Glomerular visceral epithelial cell (primary cell): ENCODE measurements at regions not wholly inside any gene's neighbourhood (a gene's known extent, or its start where the extent isn't known, plus 50 kb on each side); places are given as distances from the start of the nearest gene placed in this dataset.

Experiments
- DNase-seq: peaks from one replicate; pipeline ENCODE4 v3.0.0-alpha.2; 2016; ENCODE audit errors: extremely low spot score

DNA sequence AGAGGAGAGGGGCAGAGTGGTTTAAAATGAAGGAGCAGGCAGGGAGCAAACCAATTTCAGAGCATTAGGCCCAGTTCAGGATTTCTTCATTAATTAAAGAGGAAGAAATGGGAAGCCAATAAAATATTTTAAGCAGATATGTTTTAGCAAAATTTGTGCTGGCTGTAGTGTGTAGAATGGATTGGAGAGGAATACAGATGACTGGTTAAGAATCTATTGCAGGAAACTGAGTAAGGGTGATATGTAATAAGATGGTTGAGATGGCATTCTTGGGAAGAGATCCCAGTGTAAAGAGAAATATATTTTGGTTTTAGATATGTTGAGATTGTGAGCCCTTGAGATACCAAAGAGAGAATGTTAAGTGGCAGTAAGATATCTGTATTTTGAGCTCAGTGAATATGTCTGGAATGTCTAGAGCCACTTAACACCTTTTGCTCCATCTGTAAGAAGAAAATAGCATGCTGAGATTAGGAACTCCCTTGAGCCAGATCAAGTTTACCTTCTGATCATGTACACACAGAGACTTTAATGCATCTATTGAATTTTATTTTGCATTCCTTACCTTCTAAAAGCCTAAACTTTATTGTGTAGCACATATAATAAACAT lies 79.5 kb upstream of the SLC27A6 start:
- DNase-seq, result no peak

DNA sequence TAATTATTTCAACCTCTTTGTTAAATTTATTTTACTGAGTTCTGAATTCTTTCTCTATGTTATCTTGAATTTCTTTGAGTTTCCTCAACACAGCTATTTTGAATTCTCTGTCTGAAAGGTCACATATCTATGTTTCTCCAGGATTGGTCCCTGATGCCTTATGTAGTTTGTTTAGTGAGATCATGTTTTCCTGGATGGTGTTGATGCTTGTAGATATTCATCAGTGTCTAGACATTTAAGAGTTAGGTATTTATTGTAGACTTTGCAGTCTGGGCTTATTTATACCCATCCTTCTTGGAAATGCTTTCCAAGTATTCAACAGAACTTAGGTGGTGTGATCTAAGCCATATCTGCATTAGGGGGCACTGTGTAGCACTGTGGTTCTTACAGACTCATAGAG lies 70.2 kb upstream of the SLC27A6 start:
- no peak for DNase-seq

DNA sequence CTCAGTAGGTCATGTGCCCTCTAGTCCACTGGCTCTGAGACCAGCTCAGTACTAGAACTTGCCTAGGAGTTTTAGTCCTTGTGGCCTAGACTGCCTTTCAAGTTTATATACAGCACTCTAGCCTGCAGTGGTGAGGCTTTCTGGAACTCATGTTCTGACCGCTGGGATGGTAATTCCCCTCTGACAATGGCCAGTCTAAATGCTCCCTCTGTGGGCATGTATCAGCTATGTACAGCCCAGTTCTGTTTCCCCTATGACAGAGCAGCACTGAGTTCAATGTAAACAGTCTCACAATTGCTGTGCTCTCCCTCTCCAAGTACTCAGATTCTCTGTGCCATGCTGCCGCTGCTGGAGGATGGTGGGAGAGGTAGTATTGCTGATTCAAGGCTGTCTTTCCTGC lies 68.6 kb upstream of the SLC27A6 start:
- no peak for DNase-seq

DNA sequence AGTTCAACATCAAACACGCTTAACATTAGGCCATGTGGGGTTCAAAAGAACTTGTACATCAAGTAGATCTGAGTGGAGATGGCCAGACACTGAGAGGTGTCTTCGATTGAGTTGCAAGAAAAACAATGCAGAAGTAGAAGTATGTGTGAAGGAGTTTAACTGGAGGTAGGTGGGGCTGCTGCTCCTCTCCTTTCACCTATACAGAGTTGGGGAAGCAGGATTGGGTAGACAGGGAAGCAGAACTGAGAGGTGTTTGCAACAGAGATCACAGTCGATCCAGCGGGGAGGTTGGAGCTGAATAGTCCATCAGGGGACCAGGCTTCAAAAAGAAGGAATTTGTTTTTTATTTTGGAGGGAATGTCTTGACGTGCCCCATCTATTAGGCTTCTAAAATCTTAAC lies 61.7 kb upstream of the SLC27A6 start:
- DNase-seq, result no peak

DNA sequence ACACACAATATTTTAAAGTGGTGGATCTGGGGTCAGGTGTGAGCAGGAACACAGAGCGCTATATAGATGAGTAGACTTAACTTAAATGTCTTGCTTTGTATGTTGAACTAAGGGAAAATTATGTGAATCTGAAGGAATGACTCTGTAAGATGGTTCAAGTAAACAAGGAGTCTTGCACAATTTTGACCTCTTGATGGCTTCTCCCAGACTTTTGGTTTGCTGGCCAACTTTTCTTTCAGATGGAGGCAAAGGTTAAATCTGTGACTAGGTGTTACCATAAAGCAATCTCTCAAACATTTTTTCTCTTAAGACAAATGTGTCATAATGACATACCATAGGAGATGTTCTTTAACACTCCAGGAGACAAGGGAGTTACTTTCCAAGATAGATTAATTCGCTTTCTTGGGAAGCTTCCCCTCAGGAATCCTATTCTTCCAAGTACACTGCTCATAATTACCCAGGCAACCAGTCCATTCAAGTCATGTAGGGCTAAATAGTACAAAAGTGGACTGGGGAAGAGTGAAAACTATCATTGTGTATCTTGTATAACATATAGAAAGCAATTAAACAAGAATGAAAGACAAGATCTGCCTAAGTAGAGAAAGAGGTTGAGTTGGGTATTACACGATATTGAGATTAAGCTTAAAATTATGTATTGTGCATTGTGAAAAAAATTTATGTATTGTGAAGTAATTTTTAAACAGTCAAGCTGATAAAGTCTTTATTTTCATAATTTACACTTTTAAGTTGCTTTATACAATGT lies 60.3 kb upstream of the SLC27A6 start:
- DNase-seq, result no peak

DNA sequence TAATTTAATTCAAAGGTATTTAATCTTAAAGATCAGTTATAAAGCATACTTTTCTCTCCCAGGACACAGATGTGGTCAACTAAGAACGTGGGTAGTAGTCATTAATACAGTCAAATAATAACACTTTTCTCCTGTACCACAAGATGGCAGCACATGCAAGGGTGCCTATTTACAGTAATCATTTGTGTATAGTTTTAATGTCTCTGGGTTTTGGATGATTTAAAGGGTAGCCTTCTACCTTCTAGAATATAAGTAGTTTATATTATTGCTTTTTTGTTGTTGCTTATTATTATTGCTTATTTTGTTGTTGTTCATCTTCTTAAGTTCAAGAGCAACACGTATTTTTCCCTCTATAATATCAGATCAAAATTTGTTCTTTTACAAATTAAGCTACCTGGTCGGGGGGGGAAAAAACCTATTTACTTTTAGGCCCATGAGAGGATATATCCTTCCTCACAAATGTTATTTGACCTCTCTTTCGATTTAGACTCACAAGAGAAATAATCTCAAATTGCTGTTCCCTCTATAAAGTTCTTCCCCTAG lies 59.6 kb upstream of the SLC27A6 start:
- peak; percentile 61 for DNase-seq

DNA sequence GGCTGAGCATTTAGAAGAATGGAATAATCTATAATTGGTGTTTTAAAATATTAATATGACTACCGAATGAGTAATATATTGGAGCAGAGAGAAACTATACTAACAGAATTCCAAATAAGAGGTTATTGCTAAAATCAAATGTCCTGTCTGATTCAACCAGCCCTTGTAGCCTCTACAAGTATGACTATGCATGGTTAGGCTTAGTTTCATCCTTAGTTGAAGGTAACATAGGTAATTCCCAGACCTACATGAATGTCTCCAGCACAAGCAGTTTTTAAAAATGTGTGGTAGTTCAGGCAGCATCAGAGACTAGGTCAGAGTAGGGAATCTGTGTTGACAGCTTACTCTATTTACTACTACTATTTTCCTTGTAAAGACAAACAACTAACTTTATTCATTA lies 51.7 kb upstream of the SLC27A6 start:
- no peak for DNase-seq
